IMR-90 (cell line): ENCODE measurements at regions not wholly inside any gene's neighbourhood (a gene's known extent, or its start where the extent isn't known, plus 50 kb on each side); places are given as distances from the start of the nearest gene placed in this dataset.

Source experiments
- ATAC-seq: fragments of 200-7000 bp; cut with Tn5 transposase; 2 replicates; pipeline ENCODE4 v1.9.1; 2020; ENCODE audit warnings: low read depth, mild to moderate bottlenecking, moderate library complexity
- BruUV-seq: library from RNA; stranded (reverse); fragments of 400-500 nt; replicated peaks from 2 replicates; lab custom pipeline; 2021; lab: Mats Ljungman, UMichigan
- CTCF ChIA-PET: fragments of 300-600 bp; formaldehyde crosslinking; extraction: SDS; loops from one replicate; lab custom pipeline; 2021; ENCODE audit warnings: antibody characterized with exemption; lab: Yijun Ruan, JAX
- POLR2A ChIA-PET: fragments of 300-600 bp; sonication (Branson Sonifier 250); formaldehyde crosslinking; loops from one replicate; lab custom pipeline; 2022; ENCODE audit warnings: antibody characterized with exemption; ENCODE audit not compliant: unreplicated experiment; lab: Charles Lee
- DNase-seq: peaks from one replicate; pipeline ENCODE4 v3.0.0; 2013
- H2AFZ ChIP-seq: replicated peaks from 2 replicates; pipeline ENCODE3; 2013; ENCODE audit warnings: low read length, mild to moderate bottlenecking; ENCODE audit not compliant: poor library complexity
- H2AK5ac ChIP-seq: 2 replicates; pipeline ENCODE4 v1.6.1; 2013; ENCODE audit warnings: low read depth, low read length, inconsistent platforms
- H2AK9ac ChIP-seq: replicated peaks from 2 replicates; pipeline ENCODE3; 2013; ENCODE audit warnings: mild to moderate bottlenecking, low read depth, low read length, moderate library complexity; ENCODE audit not compliant: poor library complexity
- H2BK120ac ChIP-seq: 2 replicates; pipeline ENCODE4 v1.6.1; 2013; ENCODE audit warnings: low read depth, low read length, inconsistent platforms
- H2BK15ac ChIP-seq: 3 replicates; pipeline ENCODE4 v1.6.1; 2013; ENCODE audit warnings: low read depth, low read length, inconsistent platforms
- H2BK20ac ChIP-seq: 2 replicates; pipeline ENCODE4 v1.6.1; 2013; ENCODE audit warnings: low read depth, mild to moderate bottlenecking, inconsistent platforms, low read length, moderate library complexity
- H2BK5ac ChIP-seq: 2 replicates; pipeline ENCODE4 v1.6.1; 2013; ENCODE audit warnings: mild to moderate bottlenecking, low read depth, low read length, inconsistent platforms; ENCODE audit not compliant: poor library complexity, severe bottlenecking
- H3K14ac ChIP-seq: replicated peaks from 2 replicates; pipeline ENCODE4 v1.6.1; 2013; ENCODE audit warnings: low read depth, low read length, inconsistent platforms
- H3K18ac ChIP-seq: 2 replicates; pipeline ENCODE4 v1.6.1; 2013; ENCODE audit warnings: low read depth, low read length, control low read depth
- H3K23ac ChIP-seq: 2 replicates; pipeline ENCODE4 v1.6.1; 2013; ENCODE audit warnings: low read depth, low read length, inconsistent platforms
- H3K27ac ChIP-seq: 2 replicates; pipeline ENCODE4 v1.5.1; 2013; ENCODE audit warnings: mild to moderate bottlenecking, control low read depth, low read length; ENCODE audit not compliant: insufficient read depth
- H3K27me3 ChIP-seq: 2 replicates; pipeline ENCODE4 v1.6.1; 2013; ENCODE audit warnings: low read length; ENCODE audit not compliant: control insufficient read depth, insufficient read depth
- H3K36me3 ChIP-seq: 2 replicates; pipeline ENCODE4 v1.6.1; 2013; ENCODE audit warnings: low read length, mixed read lengths; ENCODE audit not compliant: control insufficient read depth, insufficient read depth
- H3K4ac ChIP-seq: 2 replicates; pipeline ENCODE4 v1.6.1; 2013; ENCODE audit warnings: low read depth, low read length, inconsistent platforms
- H3K4me1 ChIP-seq: 2 replicates; pipeline ENCODE4 v1.6.1; 2013; ENCODE audit warnings: low read length, mixed read lengths; ENCODE audit not compliant: control insufficient read depth, insufficient read depth
- H3K4me2 ChIP-seq: 2 replicates; pipeline ENCODE4 v1.6.1; 2013; ENCODE audit warnings: low read depth, mild to moderate bottlenecking, control low read depth, low read length, moderate library complexity
- H3K4me3 ChIP-seq: 2 replicates; pipeline ENCODE4 v1.5.1; 2013; ENCODE audit warnings: low read depth, mild to moderate bottlenecking, control low read depth, low read length, moderate library complexity; ENCODE audit not compliant: insufficient read depth
- H3K56ac ChIP-seq: 2 replicates; pipeline ENCODE4 v1.6.1; 2013; ENCODE audit warnings: low read length, inconsistent platforms; ENCODE audit not compliant: insufficient read depth; ENCODE audit errors: extremely low read depth
- H3K79me1 ChIP-seq, 2 experiments: 2 replicates each; pipeline ENCODE4 v1.6.1; 2013; ENCODE audit warnings: low read length in 2 of 2, inconsistent platforms in 1 of 2, low read depth in 1 of 2
- H3K9ac ChIP-seq: 2 replicates; pipeline ENCODE4 v1.6.1; 2013; ENCODE audit warnings: low read depth, low read length, control low read depth
- H3K9me1 ChIP-seq: 2 replicates; pipeline ENCODE4 v1.6.1; 2013; ENCODE audit warnings: low read length, inconsistent platforms; ENCODE audit not compliant: insufficient read depth
- H3K9me3 ChIP-seq: 2 replicates; pipeline ENCODE4 v1.6.1; 2013; ENCODE audit warnings: low read length; ENCODE audit not compliant: control insufficient read depth, insufficient read depth
- H4K20me1 ChIP-seq: 2 replicates; pipeline ENCODE4 v1.6.1; 2013; ENCODE audit warnings: low read length, inconsistent platforms; ENCODE audit not compliant: insufficient read depth
- H4K5ac ChIP-seq: 2 replicates; pipeline ENCODE4 v1.6.1; 2013; ENCODE audit warnings: mild to moderate bottlenecking, low read depth, low read length, control low read depth
- H4K8ac ChIP-seq, 2 experiments: 2 replicates each; pipeline ENCODE4 v1.6.1; 2013; ENCODE audit warnings: low read depth in 2 of 2, low read length in 2 of 2, control low read depth in 1 of 2, inconsistent platforms in 1 of 2
- H4K91ac ChIP-seq: 2 replicates; pipeline ENCODE4 v1.6.1; 2013; ENCODE audit warnings: low read depth, low read length, inconsistent platforms; ENCODE audit not compliant: insufficient read depth
- BHLHE40 ChIP-seq: fragments of 150-350 bp; IDR thresholded peaks from 2 replicates; pipeline ENCODE4 v1.6.1; 2016; ENCODE audit warnings: mild to moderate bottlenecking, low read depth, low read length
- CEBPB ChIP-seq: IDR thresholded peaks from 2 replicates; pipeline ENCODE4 v1.6.1; 2012; ENCODE audit warnings: low read depth, low read length, improper control_type of control experiment
- CHD1 ChIP-seq: IDR thresholded peaks from 2 replicates; pipeline ENCODE4 v1.6.1; 2012; ENCODE audit warnings: low read depth, low read length, improper control_type of control experiment
- FOS ChIP-seq: fragments of 150-350 bp; IDR thresholded peaks from 2 replicates; pipeline ENCODE4 v1.6.1; 2016; ENCODE audit warnings: low read depth, low read length
- MXI1 ChIP-seq: IDR thresholded peaks from 2 replicates; pipeline ENCODE4 v1.6.1; 2012; ENCODE audit warnings: low read depth, mild to moderate bottlenecking, low read length, moderate library complexity, borderline replicate concordance
- NFE2L2 ChIP-seq: fragments of 150-350 bp; IDR thresholded peaks from 2 replicates; pipeline ENCODE4 v1.6.1; 2016; ENCODE audit warnings: low read depth, mild to moderate bottlenecking, low read length
- POLR2A ChIP-seq: IDR thresholded peaks from 2 replicates; pipeline ENCODE4 v1.6.1; 2012; ENCODE audit warnings: mild to moderate bottlenecking, low read depth, low read length
- RCOR1 ChIP-seq: IDR thresholded peaks from 2 replicates; pipeline ENCODE4 v1.6.1; 2012; ENCODE audit warnings: mild to moderate bottlenecking, low read length, improper control_type of control experiment; ENCODE audit not compliant: insufficient replicate concordance
- SMC3 ChIP-seq: fragments of 150-350 bp; IDR thresholded peaks from 2 replicates; pipeline ENCODE4 v1.6.1; 2016; ENCODE audit warnings: low read depth, mild to moderate bottlenecking, antibody characterized with exemption, low read length, moderate library complexity
- WGBS, 2 experiments: methylation state at CpG; one replicate each; pipeline versions ENCODE4 v1.1.5 to v1.1.7; 2013; ENCODE audit warnings: missing lambda C conversion rate in 2 of 2; ENCODE audit not compliant: insufficient read length in 1 of 2; ENCODE audit errors: extremely low coverage in 2 of 2; 5-methylcytosine and 5-hydroxymethylcytosine counted together
- dilution Hi-C: fragments of 300-500 bp; cut with HindIII; formaldehyde crosslinking; loops from one replicate; pipeline ENCODE4 v1.14.3; 2018; ENCODE audit warnings: low sequenced_read_pairs; ENCODE audit not compliant: unreplicated experiment
- in situ Hi-C: fragments of 300-500 bp; cut with MboI; formaldehyde crosslinking; loops from 3 replicates; pipeline ENCODE4 v1.14.3; 2019; ENCODE audit warnings: low sequenced_read_pairs, inconsistent platforms, mixed read lengths
- intact Hi-C: fragments of 100-400 bp; cut with micrococcal nuclease; formaldehyde crosslinking; loops from 2 replicates; pipeline ENCODE4 v1.10.0; 2022
- TF ChIP-seq, protein P1 (sequence below): fragments of 150-350 bp; IDR thresholded peaks from 2 replicates; pipeline ENCODE4 v1.6.1; 2016; ENCODE audit warnings: low read depth, mild to moderate bottlenecking, low read length, moderate library complexity, borderline replicate concordance

DNA sequence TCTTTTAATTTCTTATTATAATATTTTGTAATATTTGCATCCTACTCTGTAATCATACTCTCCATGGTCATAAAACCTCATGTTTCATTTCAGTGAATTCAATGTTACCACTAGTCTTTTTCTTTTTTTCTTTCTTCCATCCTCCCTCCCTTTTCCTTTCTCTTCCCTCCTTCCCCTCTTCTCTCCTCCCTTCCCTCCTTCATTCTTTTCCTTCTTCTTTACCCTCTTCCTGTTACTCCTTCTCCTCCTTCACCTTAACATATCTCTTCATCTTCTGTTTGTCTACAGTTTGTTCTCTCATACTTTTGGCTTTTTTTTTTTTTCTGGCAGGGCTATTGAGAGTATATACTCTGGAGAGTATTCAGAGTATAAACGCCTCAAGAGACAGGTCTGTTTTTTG lies 491.6 kb upstream of the ID2 start:
- Histone ChIP-seq H4K91ac (no peak overlapping the region), H4K8ac (no peak overlapping the region), H3K9ac (no peak overlapping the region), H3K36me3 (no peaks in the 10 kb centered on the region), H2BK20ac (no peak overlapping the region), H3K4me3 (no peak overlapping the region), H3K4me1 (peaks cover 14% of the 10 kb centered on the region), H3K27ac (no peak overlapping the region), H2AK9ac (no peak overlapping the region), H3K4me2 (no peak overlapping the region), H3K56ac (no peak overlapping the region), H3K23ac (no peak overlapping the region), H2BK5ac (no peak overlapping the region), H4K20me1 (no peaks in the 10 kb centered on the region), H2BK120ac (no peak overlapping the region), H2BK15ac (no peak overlapping the region), H3K9me1 (peaks cover 2% of the 10 kb centered on the region; the same call in 1 of the 2 replicates), H3K9me3 (no peaks in the 10 kb centered on the region), H4K5ac (no peak overlapping the region), H2AK5ac (no peak overlapping the region), H3K27me3 (no peaks in the 10 kb centered on the region), H3K4ac (no peak overlapping the region), H3K18ac (no peak overlapping the region), H3K14ac (no peak overlapping the region), H3K79me1 (no peaks in the 10 kb centered on the region), H2AFZ (no peak overlapping the region)
- ChIA-PET POLR2A (no interaction called here), CTCF (no interaction called here)
- no TSS peak for BruUV-seq
- in situ Hi-C loops (no loop called here), intact Hi-C loops (loop anchor here (5.0 kb wide), 1 partner anchor 117 kb away; no protein-coding TSS in a partner anchor), dilution Hi-C loops (no loop called here)
- TF ChIP-seq CEBPB (no peak), FOS (no peak), CHD1 (no peak), NFE2L2 (no peak), POLR2A (no peak), MXI1 (no peak), RCOR1 (no peak), BHLHE40 (no peak), SMC3 (no peak)
- TF ChIP-seq, protein P1, sequence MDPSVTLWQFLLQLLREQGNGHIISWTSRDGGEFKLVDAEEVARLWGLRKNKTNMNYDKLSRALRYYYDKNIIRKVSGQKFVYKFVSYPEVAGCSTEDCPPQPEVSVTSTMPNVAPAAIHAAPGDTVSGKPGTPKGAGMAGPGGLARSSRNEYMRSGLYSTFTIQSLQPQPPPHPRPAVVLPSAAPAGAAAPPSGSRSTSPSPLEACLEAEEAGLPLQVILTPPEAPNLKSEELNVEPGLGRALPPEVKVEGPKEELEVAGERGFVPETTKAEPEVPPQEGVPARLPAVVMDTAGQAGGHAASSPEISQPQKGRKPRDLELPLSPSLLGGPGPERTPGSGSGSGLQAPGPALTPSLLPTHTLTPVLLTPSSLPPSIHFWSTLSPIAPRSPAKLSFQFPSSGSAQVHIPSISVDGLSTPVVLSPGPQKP = no peak
- DNase-seq (no peak), ATAC-seq (no peak)
- no CpG with 5 or more reads among the region's 1 CpG for WGBS, 2 experiments
